IPS DF 4.7 (cell line): ENCODE measurements at regions not wholly inside any gene's neighbourhood (a gene's known extent, or its start where the extent isn't known, plus 50 kb on each side); places are given as distances from the start of the nearest gene placed in this dataset.

Experiments
- DNase-seq: peaks from one replicate; pipeline ENCODE4 v3.0.0-alpha.2; 2013; ENCODE audit warnings: low spot score; ENCODE audit errors: extremely low read depth

GRCh38 chr12:45102818-45103217 lies 51.9 kb upstream of the DBX2 start:
- no peak for DNase-seq

- DNase-seq: no peak
Observed at GRCh38 chr12:45105996-45106395, 55.1 kb upstream of the DBX2 start.

GRCh38 chr12:45112306-45112705 lies 61.4 kb upstream of the DBX2 start:
- DNase-seq: no peak

- DNase-seq: no peak
Observed at GRCh38 chr12:45121224-45121623, 70.3 kb upstream of the DBX2 start.

GRCh38 chr12:45122768-45123380 lies 72.0 kb upstream of the DBX2 start:
- peak; percentile 38 for DNase-seq

GRCh38 chr12:45124485-45125155 lies 73.7 kb upstream of the DBX2 start:
- no peak for DNase-seq

GRCh38 chr12:45125997-45126396 lies 75.1 kb upstream of the DBX2 start:
- DNase-seq: no peak

GRCh38 chr12:45128637-45129036 lies 77.7 kb upstream of the DBX2 start:
- DNase-seq: no peak

GRCh38 chr12:45130881-45131281 lies 80.0 kb upstream of the DBX2 start:
- peak; percentile 56 for DNase-seq

- no peak for DNase-seq
Observed at GRCh38 chr12:45131506-45131905, 80.6 kb upstream of the DBX2 start.

GRCh38 chr12:45138609-45139008 lies 77.3 kb upstream of the ANO6 start:
- no peak for DNase-seq

GRCh38 chr12:45148006-45148405 lies 67.9 kb upstream of the ANO6 start:
- no peak for DNase-seq

- no peak for DNase-seq
Observed at GRCh38 chr12:45148619-45149018, 67.3 kb upstream of the ANO6 start.

- no peak for DNase-seq
Observed at GRCh38 chr12:45165284-45165683, 50.6 kb upstream of the ANO6 start.

- DNase-seq: no peak
Observed at GRCh38 chr12:45166056-45166455, 49.8 kb upstream of the ANO6 start.
